CD4-positive, alpha-beta T cell treated with Interleukin-15 for 4 hours (primary cell): ENCODE measurements at regions not wholly inside any gene's neighbourhood (a gene's known extent, or its start where the extent isn't known, plus 50 kb on each side); places are given as distances from the start of the nearest gene placed in this dataset.
"Not testable (repeated sequence)": the region's sequence is repeated elsewhere in the genome, so short reads cannot be mapped to it uniquely, and the experiment has no call there.

ENCODE experiments used
- DNase-seq: peaks from one replicate; pipeline ENCODE4 v3.0.0-alpha.2; 2020; ENCODE audit warnings: low spot score

DNA sequence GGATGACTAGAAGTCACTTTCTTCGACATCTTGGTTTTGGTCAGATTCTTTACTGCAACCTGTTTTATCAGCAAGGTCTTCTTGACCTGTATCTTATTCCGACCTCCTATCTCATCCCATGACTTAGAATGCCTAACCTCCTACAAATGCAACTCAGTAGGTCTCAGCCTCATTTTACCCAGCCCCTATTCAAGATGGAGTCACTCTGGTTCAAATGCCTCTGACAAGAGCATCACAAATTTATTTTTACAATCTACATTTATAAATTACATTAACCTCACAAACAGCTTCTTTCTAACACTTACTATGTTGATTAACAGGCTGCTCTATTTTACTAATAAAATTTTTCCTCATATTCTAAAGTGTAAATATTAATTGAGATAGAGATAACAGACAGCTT lies 867.0 kb upstream of the CNTN5 start:
- no peak for DNase-seq

DNA sequence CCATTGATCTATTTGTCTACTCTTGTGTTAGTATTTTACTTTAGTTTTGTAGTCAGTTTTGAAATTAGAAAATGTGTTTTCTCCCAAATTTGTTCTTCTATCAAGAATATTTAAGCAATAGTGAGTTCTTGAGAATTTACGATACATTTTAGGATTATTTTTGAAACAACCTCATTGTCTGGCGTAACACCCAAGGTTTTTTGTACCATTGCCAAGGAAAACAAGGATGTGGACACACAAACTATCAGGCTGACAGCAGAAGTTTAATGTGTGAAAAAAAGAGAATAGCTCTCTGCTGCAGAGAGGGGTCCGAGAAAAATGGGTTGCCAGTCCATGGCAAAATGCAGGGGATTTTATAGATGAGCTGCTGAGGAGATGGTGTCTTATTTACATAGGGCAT lies 865.1 kb upstream of the CNTN5 start:
- no peak for DNase-seq

DNA sequence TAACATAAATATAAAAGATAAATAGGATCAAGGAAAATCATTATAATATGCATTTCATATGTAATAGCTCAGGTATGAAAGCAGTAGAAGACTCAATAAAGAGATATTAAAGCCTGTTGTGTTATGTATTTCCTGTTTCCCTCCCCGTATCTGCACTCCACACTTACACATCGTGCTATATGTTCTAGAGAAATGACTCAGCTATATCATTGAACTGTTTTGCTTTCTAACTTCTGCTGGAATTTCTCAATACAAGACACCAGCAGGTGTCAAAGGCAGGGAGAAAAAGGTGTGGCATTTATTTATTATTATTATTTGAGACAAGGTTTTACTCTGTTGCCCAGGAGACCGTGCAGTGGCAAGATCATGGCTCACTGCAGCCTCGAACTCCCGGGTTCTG lies 842.8 kb upstream of the CNTN5 start:
- DNase-seq = no peak

DNA sequence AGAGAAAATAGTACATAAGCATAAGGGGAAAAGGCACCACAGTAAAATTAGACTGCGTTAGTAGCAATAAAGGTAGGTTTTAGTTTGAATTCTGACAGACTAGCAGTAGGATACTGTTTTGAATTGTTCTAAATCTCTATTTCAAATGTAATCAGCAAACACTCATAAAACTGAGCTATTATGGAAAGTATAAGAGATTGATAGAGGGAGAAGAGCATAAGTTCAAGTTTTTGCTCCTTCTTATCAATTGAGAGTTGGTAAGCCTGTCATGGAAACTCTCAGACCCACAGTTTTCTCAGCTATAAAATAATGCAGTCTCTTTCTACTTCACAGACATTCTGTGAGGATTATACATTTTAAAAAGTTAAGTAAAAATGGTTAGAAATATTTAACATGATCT lies 840.2 kb upstream of the CNTN5 start:
- no peak for DNase-seq

DNA sequence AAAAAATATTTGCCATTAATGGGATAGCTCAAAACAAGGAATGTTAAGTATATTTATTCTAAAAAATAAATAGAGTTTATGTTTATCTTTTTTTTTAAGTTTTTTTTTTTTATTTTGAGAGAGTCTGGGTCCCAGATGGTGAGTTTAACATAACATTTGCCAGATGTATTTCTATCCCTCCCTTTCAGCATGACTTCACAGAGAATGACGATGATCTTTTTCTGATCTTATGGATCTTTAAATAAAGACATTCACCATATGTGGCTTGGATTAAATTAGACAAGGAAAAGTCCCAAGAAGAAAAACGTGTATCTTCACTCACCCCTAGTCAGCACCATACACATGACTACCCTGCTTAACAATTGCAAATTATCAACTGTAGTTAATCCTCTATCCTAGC lies 839.8 kb upstream of the CNTN5 start:
- DNase-seq = no peak

DNA sequence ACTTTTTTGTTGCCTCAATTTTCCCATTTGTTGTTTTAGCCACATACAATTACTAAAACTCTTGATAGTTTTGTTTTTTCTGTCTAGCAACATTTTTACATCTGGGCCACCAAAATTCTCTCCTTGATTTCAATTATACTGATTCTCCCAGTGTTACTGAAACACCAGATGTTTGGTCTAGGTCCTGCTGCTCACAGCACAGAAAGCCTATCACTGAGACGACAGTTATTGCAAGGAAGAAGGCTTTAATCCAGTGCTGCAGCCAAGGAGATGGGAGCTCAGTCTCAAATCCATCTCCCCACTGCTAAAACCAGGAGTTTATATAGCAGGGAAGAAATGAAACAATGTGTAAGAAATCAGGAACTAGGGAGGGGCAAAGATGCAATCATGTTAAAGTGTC lies 837.7 kb upstream of the CNTN5 start:
- no peak for DNase-seq

DNA sequence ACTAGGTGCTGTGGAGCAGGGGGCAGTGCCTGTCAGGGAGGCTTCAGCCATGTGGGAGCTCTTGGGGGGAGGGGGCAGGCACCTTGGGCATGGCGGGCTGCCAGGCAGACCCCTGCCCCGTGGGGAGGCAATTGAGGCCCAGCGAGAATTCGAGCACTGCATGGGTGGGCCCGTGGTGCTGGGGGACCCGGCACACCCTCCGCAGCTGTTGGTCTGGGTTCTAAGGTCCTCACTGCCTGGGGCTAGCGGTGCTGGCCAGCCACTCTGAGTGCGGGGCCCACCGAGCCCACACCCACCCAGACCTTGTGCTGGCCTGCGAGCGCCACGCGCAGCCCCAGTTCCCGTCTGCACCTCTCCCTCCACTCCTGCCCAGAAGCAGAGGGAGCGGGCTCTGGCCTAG lies 835.5 kb upstream of the CNTN5 start:
- no peak for DNase-seq

DNA sequence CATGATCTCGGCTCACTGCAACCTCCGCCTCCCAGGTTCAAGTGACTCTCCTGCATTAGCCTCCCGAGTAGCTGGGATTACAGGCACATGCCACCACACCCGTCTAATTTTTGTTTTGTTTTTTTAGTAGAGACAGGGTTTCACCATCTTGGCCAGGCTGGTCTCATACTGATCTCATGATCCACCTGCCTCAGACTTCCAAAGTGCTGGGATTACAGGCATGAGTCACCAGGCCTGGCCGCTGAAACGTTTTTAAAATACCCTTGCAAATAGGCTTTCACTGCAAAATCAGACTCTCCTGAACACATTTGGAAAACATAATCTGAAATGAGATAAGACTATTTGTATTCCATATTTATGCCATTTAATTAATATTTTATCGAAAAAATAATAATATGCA lies 826.1 kb upstream of the CNTN5 start:
- DNase-seq = no peak

DNA sequence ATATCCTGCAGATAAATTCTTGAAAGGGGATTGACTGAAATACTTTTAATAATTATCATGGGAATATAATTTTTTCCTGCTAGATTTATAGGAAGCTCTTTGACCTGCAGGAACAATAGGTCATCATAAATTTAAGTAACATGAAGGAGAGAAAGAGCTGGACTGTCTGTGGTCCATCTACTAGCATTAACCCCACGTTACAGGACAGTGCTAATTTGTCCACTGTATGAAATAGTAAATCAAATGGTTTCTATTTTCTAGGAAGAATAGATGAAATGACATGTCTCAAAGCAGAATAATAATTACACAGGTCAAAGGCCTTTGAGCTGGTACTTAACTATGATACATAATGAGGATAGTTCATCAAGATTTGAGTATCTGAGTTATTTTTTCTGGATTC lies 825.4 kb upstream of the CNTN5 start:
- no peak for DNase-seq

DNA sequence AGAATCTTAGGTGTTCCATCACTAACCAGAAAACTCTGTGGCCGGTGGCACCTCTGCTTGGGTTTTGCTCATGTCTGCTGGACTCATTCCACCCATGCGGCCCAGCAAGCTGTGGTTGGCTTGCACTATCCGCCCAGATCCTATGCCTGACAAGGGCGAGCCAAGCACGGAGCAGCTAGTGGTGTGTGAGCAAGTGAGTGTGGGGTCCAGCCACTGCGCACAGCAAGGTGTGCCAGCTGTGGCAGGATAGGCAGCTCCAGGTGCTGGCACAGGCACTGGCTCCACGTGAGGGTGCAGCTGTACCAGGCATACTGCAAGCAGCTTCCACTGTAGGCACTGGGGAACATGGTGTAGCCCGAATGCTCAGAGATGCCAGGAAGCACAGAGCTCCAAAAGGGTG lies 813.7 kb upstream of the CNTN5 start:
- no peak for DNase-seq

DNA sequence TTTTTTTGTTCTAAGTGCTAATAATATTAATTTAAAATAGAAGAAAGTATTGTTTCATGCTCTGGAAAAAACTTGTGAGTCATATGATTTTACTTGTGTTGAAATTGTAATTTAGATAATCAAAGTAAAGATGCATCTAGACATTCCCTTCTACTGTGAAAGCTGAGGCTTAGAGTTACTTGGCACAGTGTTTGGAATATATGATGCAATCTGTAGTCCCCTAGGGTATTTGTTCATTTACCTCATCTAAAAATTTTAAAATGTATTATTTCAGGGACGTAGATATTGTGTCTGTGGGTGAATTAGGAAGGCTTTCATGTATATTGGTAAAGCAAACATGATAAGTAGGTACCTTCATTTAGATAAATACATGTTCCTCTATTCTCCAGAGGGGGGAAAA lies 793.5 kb upstream of the CNTN5 start:
- no peak for DNase-seq

DNA sequence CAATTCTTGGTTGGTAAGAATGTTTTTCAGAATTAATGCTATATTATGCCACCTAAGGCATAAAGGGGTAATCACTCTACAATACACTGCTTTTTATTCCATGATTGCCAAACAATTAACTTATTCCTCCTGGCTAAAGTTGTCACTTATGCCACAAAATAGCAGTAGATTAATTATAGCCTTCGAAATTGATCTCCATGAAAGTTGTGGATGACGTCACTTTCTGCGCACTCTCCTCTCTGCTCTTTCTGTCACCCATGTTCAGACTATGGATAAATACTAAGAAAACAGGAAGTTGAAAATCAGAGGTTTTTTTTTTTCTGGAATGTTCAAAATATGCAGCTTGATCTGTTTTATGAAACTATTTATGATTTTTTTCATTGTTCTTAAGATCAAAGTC lies 790.1 kb upstream of the CNTN5 start:
- DNase-seq = no peak

DNA sequence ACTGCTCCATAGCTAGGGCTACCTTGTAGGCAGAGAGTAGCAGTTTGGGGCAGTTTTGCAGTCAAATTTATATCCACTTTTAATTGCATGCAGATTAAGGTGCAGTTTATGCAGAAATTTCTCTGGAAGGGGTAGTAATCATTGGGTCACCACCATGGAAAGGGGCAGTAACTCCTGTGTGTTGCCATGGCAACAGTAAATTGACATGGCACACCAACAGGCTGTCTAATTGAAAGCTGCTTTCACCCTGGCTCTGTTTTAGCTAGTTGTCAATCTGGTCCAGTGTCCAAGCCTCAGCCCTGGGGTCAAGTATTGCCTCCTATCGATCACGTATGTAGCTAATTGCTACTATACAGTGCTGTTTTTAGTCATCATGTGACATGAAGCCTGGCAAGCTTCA lies 786.1 kb upstream of the CNTN5 start:
- DNase-seq = no peak

DNA sequence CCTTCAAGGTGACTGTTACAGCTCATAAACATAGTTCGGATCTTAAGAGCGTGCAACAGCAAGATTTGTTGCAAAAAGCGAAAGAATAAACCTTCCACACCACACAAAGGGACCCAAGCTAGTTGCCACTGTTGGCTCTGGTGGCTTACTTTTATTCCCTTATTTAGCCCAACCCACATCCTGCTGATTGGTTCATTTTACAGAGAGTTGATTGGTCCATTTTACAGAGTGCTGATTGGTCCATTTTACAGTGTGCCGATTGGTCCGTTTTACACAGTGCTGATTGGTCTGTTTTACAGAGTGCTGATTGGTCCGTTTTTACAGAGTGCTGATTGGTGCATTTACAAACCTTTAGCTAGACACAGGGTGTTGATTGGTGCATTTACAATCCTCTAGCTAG lies 776.9 kb upstream of the CNTN5 start:
- DNase-seq = no peak

DNA sequence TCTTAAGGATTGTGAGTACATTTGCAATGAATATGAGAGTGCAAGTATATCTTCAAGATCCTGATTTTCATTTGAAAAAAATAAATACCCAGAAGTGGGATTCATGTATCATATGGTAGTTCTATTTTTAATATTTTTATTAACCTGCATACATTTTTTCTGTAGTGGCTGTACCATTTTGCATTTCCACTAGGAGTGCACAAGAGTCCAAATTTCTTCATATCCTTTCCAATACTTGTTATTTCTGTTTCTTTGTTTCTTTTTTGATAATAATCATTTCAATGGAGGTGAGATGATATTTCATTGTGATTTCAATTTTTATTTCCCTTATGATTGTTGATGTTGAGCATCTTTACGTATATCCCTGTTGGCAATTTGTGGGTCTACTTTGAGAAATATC lies 759.8 kb upstream of the CNTN5 start:
- DNase-seq = no peak

DNA sequence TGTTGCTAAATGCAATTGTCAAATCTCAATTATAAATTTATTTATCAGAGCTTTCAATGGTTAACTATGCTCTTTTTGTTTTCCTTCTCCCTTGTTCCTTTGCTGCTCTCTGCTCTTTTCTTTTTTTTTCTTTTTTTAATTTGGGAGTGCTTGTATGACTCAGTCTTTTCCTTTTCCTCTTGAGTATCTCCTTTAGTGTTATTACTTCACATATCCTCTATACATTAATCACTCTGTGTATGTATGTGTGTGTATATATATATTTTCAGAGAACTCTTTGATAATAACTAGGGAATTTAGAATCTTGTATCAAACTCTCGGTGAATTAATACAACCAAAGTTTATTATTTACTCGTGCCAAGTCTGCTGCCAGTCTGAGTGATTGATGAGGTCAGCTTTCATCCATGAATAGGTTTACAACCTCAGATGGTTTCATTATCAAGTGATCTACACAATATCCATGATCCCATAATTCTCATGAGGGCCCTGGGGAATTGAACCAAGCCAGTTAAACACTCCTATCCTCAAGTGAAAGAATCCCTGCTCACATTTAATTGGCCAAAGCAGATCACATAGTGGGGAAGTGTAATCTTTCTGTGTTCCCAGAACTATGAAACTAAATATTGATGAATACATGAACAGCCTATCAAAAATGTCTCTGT lies 743.4 kb upstream of the CNTN5 start:
- DNase-seq = no peak

DNA sequence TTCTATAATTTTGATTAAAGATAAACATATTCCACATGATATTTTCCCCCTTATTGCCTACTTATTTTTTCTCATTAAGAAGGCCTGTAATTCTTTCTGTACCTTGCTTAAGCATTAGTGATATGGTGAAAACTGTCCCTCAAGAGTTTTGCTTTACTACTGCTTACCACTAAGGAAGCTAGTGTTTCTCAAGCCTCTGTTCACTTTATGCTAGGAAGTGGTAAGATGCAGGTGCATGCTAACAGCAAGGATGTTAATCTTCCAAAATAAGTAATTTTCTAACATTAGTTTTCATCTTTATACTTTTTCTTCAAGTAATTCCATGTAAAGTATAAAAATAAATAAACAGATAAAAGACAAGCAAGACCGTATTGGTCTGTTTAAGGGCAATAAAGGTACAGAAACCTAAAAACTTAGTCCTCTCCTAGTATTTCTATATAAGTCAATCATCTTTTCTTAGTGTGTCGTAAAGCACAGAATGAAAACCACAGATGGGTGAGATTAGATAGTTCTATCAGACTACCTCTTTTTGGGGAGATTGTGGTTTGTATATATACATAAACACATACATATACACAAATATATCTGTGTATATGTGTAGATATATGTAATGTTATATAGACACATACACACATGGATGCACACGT lies 731.0 kb upstream of the CNTN5 start:
- DNase-seq = no peak

DNA sequence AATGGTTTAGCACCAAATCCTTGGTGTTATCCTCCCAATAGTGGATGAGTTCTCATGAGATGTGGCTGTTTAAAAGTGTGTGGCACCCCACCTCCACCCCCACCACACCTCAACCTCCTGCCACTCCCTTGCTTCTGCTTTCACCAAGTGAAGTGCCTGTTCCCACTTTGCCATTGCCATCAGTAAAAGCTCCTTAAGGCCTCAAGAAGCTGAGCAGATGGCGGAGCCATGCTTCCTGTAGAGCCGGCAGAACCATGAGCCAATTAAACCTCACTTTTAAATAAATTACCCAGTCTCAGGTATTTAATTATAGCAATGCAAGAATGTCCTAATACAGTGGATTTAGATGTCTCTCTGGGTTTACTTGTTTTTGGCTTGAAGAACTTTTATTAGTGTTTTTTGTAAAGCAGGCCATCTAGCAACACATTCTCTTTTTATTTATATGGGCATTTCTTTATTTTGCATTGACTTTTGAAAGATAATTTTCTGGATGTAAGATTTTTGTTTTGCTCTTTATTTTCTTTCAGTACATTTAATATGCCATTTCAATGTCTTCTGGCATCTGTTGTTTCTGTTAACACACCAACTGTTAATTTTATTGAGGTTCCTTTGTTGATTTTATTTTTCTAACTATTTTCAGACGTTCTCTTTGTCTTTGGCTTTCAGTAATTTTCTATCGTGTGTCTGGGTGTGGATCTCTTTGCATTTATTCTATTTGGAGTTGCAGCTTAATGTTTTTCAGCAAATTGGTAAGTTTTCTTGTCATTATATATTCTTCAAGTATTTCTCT lies 724.5 kb upstream of the CNTN5 start:
- no peak for DNase-seq

DNA sequence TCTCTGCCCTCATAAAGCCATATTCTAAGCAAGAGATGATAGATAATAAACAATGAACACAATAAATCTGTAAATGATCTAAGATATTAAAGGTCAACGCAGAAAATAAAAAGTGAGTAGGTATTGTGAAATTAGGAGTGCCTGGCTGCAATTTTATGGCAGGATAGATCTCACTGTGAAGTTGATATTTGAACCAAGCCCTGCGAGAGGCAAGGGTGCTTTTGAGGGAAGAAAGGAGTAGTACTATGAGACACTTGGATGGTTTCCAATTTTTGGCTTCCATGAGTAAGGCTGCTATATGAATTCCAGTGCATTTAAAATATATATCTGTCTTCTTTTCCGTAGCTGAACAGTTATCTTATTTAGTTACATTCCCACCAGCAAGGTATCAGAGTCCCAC lies 720.0 kb upstream of the CNTN5 start:
- no peak for DNase-seq

DNA sequence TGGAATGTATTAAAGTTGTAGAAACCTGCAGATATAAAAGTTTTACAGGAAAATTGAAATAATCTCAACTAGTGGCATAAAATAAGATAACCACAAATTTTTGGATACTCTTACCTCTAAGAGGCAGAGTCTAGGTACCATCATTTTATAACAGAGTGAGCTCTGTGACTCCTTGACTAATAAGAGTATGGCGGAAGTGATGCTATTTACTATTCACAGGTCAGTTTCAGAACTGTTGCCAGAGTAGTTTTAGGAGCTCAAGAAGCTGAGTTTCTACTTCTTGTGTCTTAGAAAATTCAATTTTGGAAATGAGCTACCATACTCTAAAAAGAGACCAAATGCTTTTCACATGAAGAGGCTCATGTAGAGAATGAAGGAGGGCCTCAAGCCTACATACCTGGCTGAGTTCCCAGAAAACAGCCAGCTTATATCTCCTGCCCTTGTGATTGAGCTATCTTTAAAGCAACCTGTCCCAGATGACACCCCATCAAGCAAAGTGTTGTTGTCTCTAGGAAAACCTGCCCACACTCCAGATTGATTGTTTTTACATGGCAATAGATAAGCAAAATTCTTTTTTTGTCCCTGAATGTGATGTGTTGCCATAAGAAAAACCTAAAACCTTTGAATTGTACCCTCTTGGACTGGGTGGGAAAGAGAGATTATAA lies 712.8 kb upstream of the CNTN5 start:
- DNase-seq = no peak

DNA sequence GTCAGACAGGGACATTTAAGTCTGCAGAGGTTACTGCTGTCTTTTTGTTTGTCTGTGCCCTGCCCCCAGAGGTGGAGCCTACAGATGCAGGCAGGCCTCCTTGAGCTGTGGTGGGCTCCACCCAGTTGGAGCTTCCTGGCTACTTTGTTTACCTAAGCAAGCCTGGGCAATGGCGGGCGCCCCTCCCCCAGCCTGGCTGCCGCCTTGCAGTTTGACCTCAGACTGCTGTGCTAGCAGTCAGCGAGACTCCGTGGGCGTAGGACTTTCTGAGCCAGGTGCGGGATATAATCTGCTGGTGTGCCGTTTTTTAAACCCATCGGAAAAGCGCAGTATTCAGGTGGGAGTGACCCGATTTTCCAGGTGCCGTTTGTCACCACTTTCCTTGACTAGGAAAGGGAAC lies 690.4 kb upstream of the CNTN5 start:
- DNase-seq = not testable (repeated sequence)

DNA sequence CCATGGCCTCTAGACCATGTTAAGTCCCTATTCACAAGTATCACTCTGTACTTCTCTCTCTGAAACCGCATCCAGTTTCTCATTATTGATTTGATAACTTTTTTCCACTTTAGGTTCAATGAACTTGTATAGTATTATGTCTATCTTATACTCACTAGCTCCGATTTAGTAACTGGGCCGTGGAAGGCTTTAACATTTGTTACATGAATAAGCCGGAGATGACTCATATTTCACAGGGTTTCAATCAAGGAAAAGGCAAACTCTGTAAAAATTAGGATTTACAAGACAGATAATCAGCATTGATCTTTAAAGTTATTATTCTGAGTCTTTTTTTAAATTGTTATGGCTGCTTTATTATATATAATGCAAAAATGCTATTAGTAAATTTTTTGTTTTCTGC lies 662.2 kb upstream of the CNTN5 start:
- DNase-seq = no peak

DNA sequence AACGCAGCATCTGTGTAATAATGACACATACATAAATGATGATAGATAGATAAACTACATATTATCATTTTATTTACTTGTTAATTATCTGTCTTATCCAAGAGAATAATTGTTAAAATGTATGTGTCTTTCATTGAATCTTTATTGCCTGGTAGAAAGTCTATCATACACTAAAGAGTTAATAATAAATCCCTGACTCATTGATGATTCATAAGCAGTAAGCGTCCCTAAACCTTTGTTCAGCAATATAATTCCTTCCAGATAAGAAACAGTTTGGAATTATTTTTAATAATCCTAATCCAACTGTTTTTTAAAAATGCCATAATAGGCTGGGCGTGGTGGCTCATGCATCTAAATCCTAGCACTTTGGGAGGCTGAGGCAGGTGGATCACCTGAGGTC lies 655.6 kb upstream of the CNTN5 start:
- DNase-seq = no peak
